22Rv1 (cell line): ENCODE measurements at regions not wholly inside any gene's neighbourhood (a gene's known extent, or its start where the extent isn't known, plus 50 kb on each side); places are given as distances from the start of the nearest gene placed in this dataset.
"Not testable (repeated sequence)": the region's sequence is repeated elsewhere in the genome, so short reads cannot be mapped to it uniquely, and the experiment has no call there.

ENCODE experiments used
- H3K27ac ChIP-seq: fragments of 450-650 bp; 2 replicates; pipeline ENCODE4 v1.5.1; 2017
- CTCF ChIP-seq: fragments of 450-650 bp; IDR thresholded peaks from 2 replicates; pipeline ENCODE4 v1.5.1; 2017; ENCODE audit warnings: mild to moderate bottlenecking
- ZFX ChIP-seq: fragments of 450-650 bp; IDR thresholded peaks from 2 replicates; pipeline ENCODE4 v1.6.1; 2017; ENCODE audit warnings: antibody characterized with exemption, borderline replicate concordance

GRCh38 chr6:23826572-23826971, 299.4 kb upstream of the NRSN1 start:
- TF ChIP-seq CTCF = no peak
- TF ChIP-seq ZFX = no peak
- H3K27ac ChIP-seq = no peak overlapping the region

GRCh38 chr6:23828861-23829260, 297.2 kb upstream of the NRSN1 start:
- no peak overlapping the region for H3K27ac ChIP-seq
- TF ChIP-seq ZFX (no peak), CTCF (no peak)

- no peak for TF ChIP-seq CTCF
- TF ChIP-seq ZFX = no peak
- no peak overlapping the region for H3K27ac ChIP-seq
Observed at GRCh38 chr6:23841116-23841515, 284.9 kb upstream of the NRSN1 start.

- no peak overlapping the region for H3K27ac ChIP-seq
- no peak for TF ChIP-seq ZFX
- TF ChIP-seq CTCF = no peak
Observed at GRCh38 chr6:23842760-23843159, 283.3 kb upstream of the NRSN1 start.

- no peak for TF ChIP-seq ZFX
- TF ChIP-seq CTCF = no peak
- no peak overlapping the region for H3K27ac ChIP-seq
Observed at GRCh38 chr6:23851522-23851921, 274.5 kb upstream of the NRSN1 start.

- not testable (repeated sequence) for H3K27ac ChIP-seq
Observed at GRCh38 chr6:23853566-23854133, 272.4 kb upstream of the NRSN1 start.

- H3K27ac ChIP-seq = not testable (repeated sequence)
Observed at GRCh38 chr6:23854154-23854553, 271.9 kb upstream of the NRSN1 start.

- H3K27ac ChIP-seq = no peak overlapping the region
- TF ChIP-seq CTCF (no peak), ZFX (no peak)
Observed at GRCh38 chr6:23855497-23856116, 270.4 kb upstream of the NRSN1 start.
